Neuron (in vitro differentiated cells): ENCODE measurements at regions not wholly inside any gene's neighbourhood (a gene's known extent, or its start where the extent isn't known, plus 50 kb on each side); places are given as distances from the start of the nearest gene placed in this dataset.
"Not testable (repeated sequence)": the region's sequence is repeated elsewhere in the genome, so short reads cannot be mapped to it uniquely, and the experiment has no call there.

Experiments
- H2AFZ ChIP-seq: one replicate; pipeline ENCODE4 v1.6.1; 2013; ENCODE audit warnings: low read depth, mild to moderate bottlenecking, inconsistent platforms, low read length, moderate library complexity
- H3K27me3 ChIP-seq: one replicate; pipeline ENCODE4 v1.6.1; 2013; ENCODE audit warnings: low read length; ENCODE audit not compliant: insufficient read depth
- H3K36me3 ChIP-seq: one replicate; pipeline ENCODE4 v1.6.1; 2013; ENCODE audit warnings: low read length; ENCODE audit not compliant: insufficient read depth
- H3K4me1 ChIP-seq: one replicate; pipeline ENCODE4 v1.6.1; 2013; ENCODE audit warnings: low read length; ENCODE audit not compliant: insufficient read depth
- H3K4me3 ChIP-seq: 2 replicates; pipeline ENCODE4 v1.5.1; 2013; ENCODE audit warnings: mild to moderate bottlenecking, low read length, moderate library complexity
- H3K9me3 ChIP-seq: one replicate; pipeline ENCODE4 v1.6.1; 2013; ENCODE audit warnings: low read length

- Histone ChIP-seq H3K27me3 (no peaks in the 10 kb centered on the region), H2AFZ (no peak overlapping the region), H3K4me3 (no peak overlapping the region), H3K9me3 (no peaks in the 10 kb centered on the region), H3K36me3 (no peaks in the 10 kb centered on the region), H3K4me1 (no peaks in the 10 kb centered on the region)
Observed at GRCh38 chr2:40027968-40028367, 248.9 kb upstream of the THUMPD2 start.

DNA sequence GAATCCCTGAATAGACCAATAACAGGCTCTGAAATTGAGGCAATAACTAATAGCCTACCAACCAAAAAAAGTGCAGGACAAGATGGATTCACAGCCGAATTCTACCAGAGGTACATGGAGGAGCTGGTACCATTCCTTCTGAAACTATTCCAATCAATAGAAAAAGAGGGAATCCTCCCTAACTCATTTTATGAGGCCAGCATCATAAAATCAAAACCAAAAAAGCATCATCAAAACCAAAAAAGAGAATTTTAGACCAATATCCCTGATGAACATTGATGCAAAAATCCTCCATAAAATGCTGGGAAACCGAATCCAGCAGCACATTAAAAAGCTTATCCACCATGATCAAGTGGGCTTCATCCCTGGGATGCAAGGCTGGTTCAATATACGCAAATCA, 246.2 kb upstream of the THUMPD2 start:
- H3K9me3 ChIP-seq, H3K4me1 ChIP-seq, H2AFZ ChIP-seq, H3K36me3 ChIP-seq, H3K4me3 ChIP-seq, H3K27me3 ChIP-seq: not testable (repeated sequence)

- Histone ChIP-seq H3K9me3 (peaks cover 3% of the 10 kb centered on the region), H2AFZ (no peak overlapping the region), H3K4me1 (no peaks in the 10 kb centered on the region), H3K27me3 (no peaks in the 10 kb centered on the region), H3K36me3 (no peaks in the 10 kb centered on the region), H3K4me3 (no peak overlapping the region)
Observed at GRCh38 chr2:40020997-40021396, 241.9 kb upstream of the THUMPD2 start.

- H3K27me3 ChIP-seq: no peaks in the 10 kb centered on the region
- H3K4me1 ChIP-seq: no peaks in the 10 kb centered on the region
- H3K36me3 ChIP-seq: no peaks in the 10 kb centered on the region
- no peak overlapping the region for H3K4me3 ChIP-seq
- peaks cover 3% of the 10 kb centered on the region for H3K9me3 ChIP-seq
- H2AFZ ChIP-seq: no peak overlapping the region
Observed at GRCh38 chr2:40016151-40016885, 237.3 kb upstream of the THUMPD2 start.

DNA sequence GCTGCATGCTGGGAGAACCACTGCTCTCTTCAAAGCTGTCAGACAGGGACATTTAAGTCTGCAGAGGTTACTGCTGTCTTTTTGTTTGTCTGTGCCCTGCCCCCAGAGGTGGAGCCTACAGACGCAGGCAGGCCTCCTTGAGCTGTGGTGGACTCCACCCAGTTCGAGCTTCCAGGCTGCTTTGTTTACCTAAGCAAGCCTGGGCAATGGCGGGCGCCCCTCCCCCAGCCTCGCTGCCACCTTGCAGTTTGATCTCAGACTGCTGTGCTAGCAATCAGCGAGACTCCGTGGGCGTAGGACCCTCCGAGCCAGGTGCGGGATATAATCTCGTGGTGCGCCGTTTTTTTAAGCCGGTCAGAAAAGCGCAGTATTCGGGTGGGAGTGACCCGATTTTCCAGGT, 234.9 kb upstream of the THUMPD2 start:
- H3K9me3 ChIP-seq: not testable (repeated sequence)

GRCh38 chr2:40004336-40004735, 225.3 kb upstream of the THUMPD2 start:
- Histone ChIP-seq H2AFZ (no peak overlapping the region), H3K27me3 (no peaks in the 10 kb centered on the region), H3K4me3 (no peak overlapping the region), H3K9me3 (no peaks in the 10 kb centered on the region), H3K4me1 (no peaks in the 10 kb centered on the region), H3K36me3 (no peaks in the 10 kb centered on the region)

More for the DNA sequence above, 234.9 kb upstream of the THUMPD2 start:
- H3K36me3 ChIP-seq, H3K4me3 ChIP-seq, H3K27me3 ChIP-seq, H3K4me1 ChIP-seq, H2AFZ ChIP-seq: not testable (repeated sequence)

DNA sequence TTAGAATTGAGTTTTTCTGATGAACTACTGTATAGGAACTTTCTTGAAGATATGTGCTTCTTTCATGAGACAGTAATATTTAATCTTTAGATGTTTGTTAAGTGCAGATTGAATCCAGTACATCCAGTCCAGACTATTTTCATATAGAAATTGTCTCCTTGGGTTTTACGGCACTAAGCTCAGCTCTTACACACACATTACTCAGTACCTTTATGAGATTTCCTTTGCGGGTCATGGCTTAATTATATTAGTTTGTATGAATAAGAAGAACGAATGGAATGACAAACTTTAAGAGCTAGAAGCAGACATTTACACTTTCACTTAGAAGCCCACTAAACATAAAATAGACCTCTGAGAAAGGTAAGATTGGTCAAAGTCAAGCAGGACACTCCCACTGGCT, 223.3 kb upstream of the THUMPD2 start:
- H3K27me3 ChIP-seq: no peaks in the 10 kb centered on the region
- H3K36me3 ChIP-seq: no peaks in the 10 kb centered on the region
- no peaks in the 10 kb centered on the region for H3K4me1 ChIP-seq
- H3K4me3 ChIP-seq: no peak overlapping the region
- no peak overlapping the region for H2AFZ ChIP-seq
- no peaks in the 10 kb centered on the region for H3K9me3 ChIP-seq

DNA sequence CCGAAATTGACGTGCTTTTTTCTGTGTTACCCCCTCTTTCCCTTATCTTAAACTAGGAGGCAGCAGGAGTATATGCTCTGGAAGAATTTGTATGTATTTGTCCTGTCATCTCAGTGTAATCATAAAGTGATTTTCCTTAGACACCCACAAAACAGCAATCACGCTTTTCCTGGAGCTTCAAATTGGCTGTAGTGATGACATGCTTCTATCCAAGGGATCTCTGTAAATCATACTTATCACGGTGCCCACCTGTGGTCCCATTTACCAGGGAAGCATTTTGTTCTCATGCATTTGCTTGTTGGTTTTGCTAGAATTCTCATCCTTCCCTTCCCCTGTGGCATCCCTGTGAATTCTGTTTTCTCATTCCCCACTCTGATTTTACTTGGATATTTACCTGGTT, 220.8 kb upstream of the THUMPD2 start:
- no peaks in the 10 kb centered on the region for H3K36me3 ChIP-seq
- no peak overlapping the region for H3K4me3 ChIP-seq
- H2AFZ ChIP-seq: no peak overlapping the region
- H3K4me1 ChIP-seq: no peaks in the 10 kb centered on the region
- no peaks in the 10 kb centered on the region for H3K9me3 ChIP-seq
- H3K27me3 ChIP-seq: no peaks in the 10 kb centered on the region

GRCh38 chr2:39998617-39999016, 219.6 kb upstream of the THUMPD2 start:
- Histone ChIP-seq H2AFZ (no peak overlapping the region), H3K4me3 (no peak overlapping the region), H3K27me3 (no peaks in the 10 kb centered on the region), H3K4me1 (no peaks in the 10 kb centered on the region), H3K9me3 (no peaks in the 10 kb centered on the region), H3K36me3 (no peaks in the 10 kb centered on the region)

DNA sequence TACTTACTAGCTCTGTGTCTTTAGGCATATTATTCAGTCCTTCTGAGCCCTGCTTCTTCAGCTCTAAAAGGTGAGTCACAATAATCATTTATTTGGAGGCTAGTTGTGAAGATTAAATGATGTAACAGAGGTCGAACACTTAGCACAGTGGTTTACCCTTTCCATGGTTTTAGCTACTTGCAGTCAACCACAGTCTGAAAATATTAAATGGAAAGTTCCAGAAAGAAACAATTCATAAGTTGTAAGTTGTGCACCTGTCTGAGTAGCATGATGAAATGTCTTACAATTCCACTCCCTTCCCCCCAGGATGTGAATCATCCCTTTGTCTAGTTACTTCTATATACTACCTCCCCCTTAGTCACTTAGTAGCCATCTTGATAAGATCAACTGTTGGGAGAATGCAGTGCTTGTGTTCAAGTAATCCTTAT, 217.6 kb upstream of the THUMPD2 start:
- H3K9me3 ChIP-seq: no peaks in the 10 kb centered on the region
- H3K4me3 ChIP-seq: no peak overlapping the region
- H3K27me3 ChIP-seq: no peaks in the 10 kb centered on the region
- no peak overlapping the region for H2AFZ ChIP-seq
- H3K4me1 ChIP-seq: no peaks in the 10 kb centered on the region
- no peaks in the 10 kb centered on the region for H3K36me3 ChIP-seq

GRCh38 chr2:39995005-39995737, 216.1 kb upstream of the THUMPD2 start:
- no peaks in the 10 kb centered on the region for H3K36me3 ChIP-seq
- H3K4me1 ChIP-seq: no peaks in the 10 kb centered on the region
- H3K4me3 ChIP-seq: no peak overlapping the region
- no peaks in the 10 kb centered on the region for H3K9me3 ChIP-seq
- no peaks in the 10 kb centered on the region for H3K27me3 ChIP-seq
- no peak overlapping the region for H2AFZ ChIP-seq

GRCh38 chr2:39994151-39994550, 215.1 kb upstream of the THUMPD2 start:
- H3K36me3 ChIP-seq: no peaks in the 10 kb centered on the region
- no peaks in the 10 kb centered on the region for H3K9me3 ChIP-seq
- H3K4me3 ChIP-seq: no peak overlapping the region
- H3K4me1 ChIP-seq: no peaks in the 10 kb centered on the region
- H3K27me3 ChIP-seq: no peaks in the 10 kb centered on the region
- H2AFZ ChIP-seq: no peak overlapping the region

GRCh38 chr2:39991298-39991697, 212.2 kb upstream of the THUMPD2 start:
- Histone ChIP-seq H3K36me3 (no peaks in the 10 kb centered on the region), H3K4me1 (no peaks in the 10 kb centered on the region), H3K4me3 (no peak overlapping the region), H3K9me3 (no peaks in the 10 kb centered on the region), H3K27me3 (no peaks in the 10 kb centered on the region), H2AFZ (no peak overlapping the region)
